Activated CD4-positive, alpha-beta memory T cell treated with anti-CD3 and anti-CD28 coated beads for 36 hours (primary cell): ENCODE measurements at regions not wholly inside any gene's neighbourhood (a gene's known extent, or its start where the extent isn't known, plus 50 kb on each side); places are given as distances from the start of the nearest gene placed in this dataset.
"Not testable (repeated sequence)": the region's sequence is repeated elsewhere in the genome, so short reads cannot be mapped to it uniquely, and the experiment has no call there.

Experiments
- CTCF ChIA-PET: fragments of 350-600 bp; sonication (Branson Sonifier 250); formaldehyde crosslinking; loops from one replicate; lab custom pipeline; 2021; ENCODE audit warnings: antibody characterized with exemption, inconsistent platforms; lab: Charles Lee
- POLR2A ChIA-PET: fragments of 350-600 bp; sonication (Branson Sonifier 250); formaldehyde crosslinking; loops from one replicate; lab custom pipeline; 2021; ENCODE audit warnings: antibody characterized with exemption; lab: Charles Lee
- DNase-seq: peaks from one replicate; pipeline ENCODE4 v3.0.0-alpha.2; 2020
- H3K27ac Mint-ChIP-seq: one replicate; pipeline ENCODE4 v1.8.0; 2021; ENCODE audit warnings: mixed read lengths
- H3K27me3 Mint-ChIP-seq: one replicate; pipeline ENCODE4 v1.8.0; 2021; ENCODE audit warnings: mixed read lengths
- H3K36me3 Mint-ChIP-seq: one replicate; pipeline ENCODE4 v1.8.0; 2021; ENCODE audit warnings: mixed read lengths
- H3K4me1 Mint-ChIP-seq: one replicate; pipeline ENCODE4 v1.8.0; 2021; ENCODE audit warnings: low read depth, mixed read lengths
- H3K4me3 Mint-ChIP-seq: one replicate; pipeline ENCODE4 v1.8.0; 2021; ENCODE audit warnings: mild to moderate bottlenecking, mixed read lengths
- H3K9me3 Mint-ChIP-seq: one replicate; pipeline ENCODE4 v1.8.0; 2021; ENCODE audit warnings: mixed read lengths
- intact Hi-C: fragments of 100-400 bp; cut with micrococcal nuclease; formaldehyde crosslinking; loops from one replicate; pipeline ENCODE4 v1.15.1; 2023

GRCh38 chr1:41308520-41308919, 52.7 kb upstream of the FOXO6 start:
- CTCF ChIA-PET, H3K27me3 Mint-ChIP-seq, H3K4me3 Mint-ChIP-seq, H3K36me3 Mint-ChIP-seq, H3K4me1 Mint-ChIP-seq, intact Hi-C loops, H3K9me3 Mint-ChIP-seq, DNase-seq, H3K27ac Mint-ChIP-seq, POLR2A ChIA-PET: not testable (repeated sequence)

GRCh38 chr1:41305576-41306363, 55.5 kb upstream of the FOXO6 start:
- H3K4me3 Mint-ChIP-seq: no peak overlapping the region
- no peaks in the 10 kb centered on the region for H3K36me3 Mint-ChIP-seq
- POLR2A ChIA-PET: no interaction called here
- no peak for DNase-seq
- H3K9me3 Mint-ChIP-seq: no peaks in the 10 kb centered on the region
- H3K27ac Mint-ChIP-seq: no peak overlapping the region
- H3K4me1 Mint-ChIP-seq: no peaks in the 10 kb centered on the region
- H3K27me3 Mint-ChIP-seq: peaks cover 9% of the 10 kb centered on the region
- intact Hi-C loops: no loop called here
- CTCF ChIA-PET: interaction anchor here (0.5 kb wide), 1 partner anchor 17 kb away, joined by 3 read pairs; no protein-coding TSS in a partner anchor

- intact Hi-C loops: no loop called here
- no peak for DNase-seq
- H3K4me1 Mint-ChIP-seq: no peaks in the 10 kb centered on the region
- H3K27ac Mint-ChIP-seq: no peak overlapping the region
- POLR2A ChIA-PET: no interaction called here
- no peak overlapping the region for H3K4me3 Mint-ChIP-seq
- no peaks in the 10 kb centered on the region for H3K9me3 Mint-ChIP-seq
- CTCF ChIA-PET: interaction anchor here (1.0 kb wide), 1 partner anchor 12 kb away, joined by 3 read pairs; no protein-coding TSS in a partner anchor
- H3K36me3 Mint-ChIP-seq: no peaks in the 10 kb centered on the region
- peaks cover 4% of the 10 kb centered on the region for H3K27me3 Mint-ChIP-seq
These were observed 54.4 kb upstream of the SCMH1 start for GRCh38 chr1:41296506-41296905.

GRCh38 chr1:41294216-41294615, 52.1 kb upstream of the SCMH1 start:
- Mint-ChIP-seq H3K9me3 (no peaks in the 10 kb centered on the region), H3K36me3 (no peaks in the 10 kb centered on the region), H3K4me3 (no peak overlapping the region), H3K27ac (no peak overlapping the region), H3K4me1 (no peaks in the 10 kb centered on the region), H3K27me3 (peaks cover 17% of the 10 kb centered on the region)
- no peak for DNase-seq
- intact Hi-C loops: no loop called here
- ChIA-PET CTCF (interaction anchor here (1.0 kb wide), 1 partner anchor 30 kb away, joined by 3 read pairs; no protein-coding TSS in a partner anchor), POLR2A (no interaction called here)

GRCh38 chr1:41293779-41294178, 51.7 kb upstream of the SCMH1 start:
- ChIA-PET CTCF (no interaction called here), POLR2A (no interaction called here)
- intact Hi-C loops: no loop called here
- Mint-ChIP-seq H3K9me3 (no peaks in the 10 kb centered on the region), H3K4me3 (no peak overlapping the region), H3K27ac (no peak overlapping the region), H3K36me3 (no peaks in the 10 kb centered on the region), H3K4me1 (no peaks in the 10 kb centered on the region), H3K27me3 (peaks cover 17% of the 10 kb centered on the region)
- no peak for DNase-seq
